ENCODE measurements at regions not wholly inside any gene's neighbourhood (a gene's known extent, or its start where the extent isn't known, plus 50 kb on each side); places are given as distances from the start of the nearest gene placed in this dataset.

DNA sequence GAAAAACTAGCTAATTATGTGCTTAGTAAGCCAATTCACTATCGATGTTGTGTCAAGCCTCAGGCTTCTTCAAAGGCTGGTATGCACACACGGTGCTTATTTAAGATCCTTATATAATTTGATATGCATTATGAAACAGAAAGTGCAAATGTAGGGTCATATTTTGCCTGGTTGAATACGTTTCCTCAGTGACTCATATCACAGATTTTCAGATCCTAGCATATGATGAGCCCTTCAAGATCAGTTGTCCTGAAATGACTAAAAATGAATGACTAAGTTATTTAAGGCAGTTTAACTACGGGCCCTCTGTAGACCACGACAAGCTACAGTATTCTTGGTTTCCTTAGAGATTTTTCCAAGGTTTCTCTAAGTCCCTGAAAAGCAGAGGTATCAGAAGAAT, 778.3 kb downstream of the PRELID2 start:
- no peak overlapping the region for H2AFZ ChIP-seq (ENCODE audit: low read length)
- H3F3A ChIP-seq (ENCODE audit: insufficient read depth, low read length) = no peaks in the 10 kb centered on the region
- H3K4me1 ChIP-seq (ENCODE audit: insufficient read depth, low read length, severe bottlenecking) = no peaks in the 10 kb centered on the region
- no peaks in the 10 kb centered on the region for H3K9me3 ChIP-seq (ENCODE audit: low read length)
- H3K27me3 ChIP-seq (ENCODE audit: insufficient read depth, low read length) = no peaks in the 10 kb centered on the region
- H3K27ac ChIP-seq (ENCODE audit: low read depth, low read length, poor library complexity, severe bottlenecking) = no peak overlapping the region
- H3K9ac ChIP-seq (ENCODE audit: low read length) = no peak overlapping the region
- no peak overlapping the region for H3K4me2 ChIP-seq (ENCODE audit: low read length)
- H4K20me1 ChIP-seq (ENCODE audit: insufficient read depth, low read length) = no peaks in the 10 kb centered on the region
- H3K4me3 ChIP-seq (ENCODE audit: low read depth, low read length, poor library complexity, severe bottlenecking) = no peak overlapping the region
- TF ChIP-seq CTCF (IDR thresholded peaks at IDR 0.05; ENCODE audit: low read length) = no peak
- no peak for TF ChIP-seq EZH2 (IDR thresholded peaks at IDR 0.05; ENCODE audit: borderline replicate concordance, low read length)
- no peaks in the 10 kb centered on the region for H3K36me3 ChIP-seq (ENCODE audit: insufficient read depth, low read length)
- no peaks in the 10 kb centered on the region for H3K9me2 ChIP-seq (ENCODE audit: low read depth, low read length)
- H3K79me2 ChIP-seq (ENCODE audit: insufficient read depth, low read length) = no peaks in the 10 kb centered on the region

DNA sequence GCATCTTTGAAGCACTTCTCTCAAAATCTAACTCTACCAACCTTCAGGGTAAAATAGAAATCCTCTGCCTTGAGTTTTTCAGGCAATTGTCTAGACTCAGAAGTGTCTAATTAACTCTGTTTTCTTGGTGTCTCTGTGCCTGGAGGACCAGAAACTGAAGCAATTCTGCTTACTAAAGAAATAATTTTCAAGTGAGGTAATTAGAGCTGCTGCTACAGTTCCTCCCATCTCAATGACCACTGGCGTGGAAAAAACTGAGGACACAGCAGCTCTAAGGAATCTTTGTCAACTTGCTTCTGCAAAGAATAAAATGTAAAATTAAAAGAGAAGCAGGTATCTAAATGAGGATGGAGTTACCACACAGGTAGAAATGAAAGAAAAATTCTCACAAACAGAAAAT, 785.0 kb downstream of the PRELID2 start:
- H3K36me3 ChIP-seq (ENCODE audit: insufficient read depth, low read length) = no peaks in the 10 kb centered on the region
- H3K27me3 ChIP-seq (ENCODE audit: insufficient read depth, low read length) = no peaks in the 10 kb centered on the region
- H3K79me2 ChIP-seq (ENCODE audit: insufficient read depth, low read length) = no peaks in the 10 kb centered on the region
- H3K4me1 ChIP-seq (ENCODE audit: insufficient read depth, low read length, severe bottlenecking) = no peaks in the 10 kb centered on the region
- H3K9me3 ChIP-seq (ENCODE audit: low read length) = no peaks in the 10 kb centered on the region
- H2AFZ ChIP-seq (ENCODE audit: low read length) = no peak overlapping the region
- no peak overlapping the region for H3K27ac ChIP-seq (ENCODE audit: low read depth, low read length, poor library complexity, severe bottlenecking)
- H3K9me2 ChIP-seq (ENCODE audit: low read depth, low read length) = no peaks in the 10 kb centered on the region
- H3K9ac ChIP-seq (ENCODE audit: low read length) = no peak overlapping the region
- H3F3A ChIP-seq (ENCODE audit: insufficient read depth, low read length) = no peaks in the 10 kb centered on the region
- no peak overlapping the region for H3K4me2 ChIP-seq (ENCODE audit: low read length)
- no peak for TF ChIP-seq EZH2 (IDR thresholded peaks at IDR 0.05; ENCODE audit: borderline replicate concordance, low read length)
- no peak for TF ChIP-seq CTCF (IDR thresholded peaks at IDR 0.05; ENCODE audit: low read length)
- H4K20me1 ChIP-seq (ENCODE audit: insufficient read depth, low read length) = no peaks in the 10 kb centered on the region
- H3K4me3 ChIP-seq (ENCODE audit: low read depth, low read length, poor library complexity, severe bottlenecking) = no peak overlapping the region

GRCh38 chr5:145044970-145045369, 790.2 kb downstream of the PRELID2 start:
- no peaks in the 10 kb centered on the region for H3K9me3 ChIP-seq (ENCODE audit: low read length)

More at GRCh38 chr5:145044970-145045369, 790.2 kb downstream of the PRELID2 start:
- no peaks in the 10 kb centered on the region for H3K79me2 ChIP-seq (ENCODE audit: insufficient read depth, low read length)
- H3K36me3 ChIP-seq (ENCODE audit: insufficient read depth, low read length) = no peaks in the 10 kb centered on the region
- TF ChIP-seq CTCF (IDR thresholded peaks at IDR 0.05; ENCODE audit: low read length) = no peak
- TF ChIP-seq EZH2 (IDR thresholded peaks at IDR 0.05; ENCODE audit: borderline replicate concordance, low read length) = no peak
- no peak overlapping the region for H3K9ac ChIP-seq (ENCODE audit: low read length)
- no peak overlapping the region for H3K4me3 ChIP-seq (ENCODE audit: low read depth, low read length, poor library complexity, severe bottlenecking)
- no peak overlapping the region for H3K27ac ChIP-seq (ENCODE audit: low read depth, low read length, poor library complexity, severe bottlenecking)
- H3K4me1 ChIP-seq (ENCODE audit: insufficient read depth, low read length, severe bottlenecking) = no peaks in the 10 kb centered on the region
- no peaks in the 10 kb centered on the region for H4K20me1 ChIP-seq (ENCODE audit: insufficient read depth, low read length)
- no peaks in the 10 kb centered on the region for H3K27me3 ChIP-seq (ENCODE audit: insufficient read depth, low read length)
- no peak overlapping the region for H2AFZ ChIP-seq (ENCODE audit: low read length)
- no peak overlapping the region for H3K4me2 ChIP-seq (ENCODE audit: low read length)
- H3F3A ChIP-seq (ENCODE audit: insufficient read depth, low read length) = no peaks in the 10 kb centered on the region
- no peaks in the 10 kb centered on the region for H3K9me2 ChIP-seq (ENCODE audit: low read depth, low read length)

All from OCI-LY1 (cell line).